ENCODE measurements at regions not wholly inside any gene's neighbourhood (a gene's known extent, or its start where the extent isn't known, plus 50 kb on each side); places are given as distances from the start of the nearest gene placed in this dataset.
"Not testable (repeated sequence)": the region's sequence is repeated elsewhere in the genome, so short reads cannot be mapped to it uniquely, and the experiment has no call there.

- TF ChIP-seq CTCF (IDR thresholded peaks at IDR 0.05; ENCODE audit: low read depth, low read length, missing input control); TAF1 (conservative IDR thresholded peaks at IDR 0.05); REST (IDR thresholded peaks at IDR 0.05); MAX (IDR thresholded peaks at IDR 0.05); FOXA2 (IDR thresholded peaks at IDR 0.05): not testable (repeated sequence)
- TF ChIP-seq, protein P1, sequence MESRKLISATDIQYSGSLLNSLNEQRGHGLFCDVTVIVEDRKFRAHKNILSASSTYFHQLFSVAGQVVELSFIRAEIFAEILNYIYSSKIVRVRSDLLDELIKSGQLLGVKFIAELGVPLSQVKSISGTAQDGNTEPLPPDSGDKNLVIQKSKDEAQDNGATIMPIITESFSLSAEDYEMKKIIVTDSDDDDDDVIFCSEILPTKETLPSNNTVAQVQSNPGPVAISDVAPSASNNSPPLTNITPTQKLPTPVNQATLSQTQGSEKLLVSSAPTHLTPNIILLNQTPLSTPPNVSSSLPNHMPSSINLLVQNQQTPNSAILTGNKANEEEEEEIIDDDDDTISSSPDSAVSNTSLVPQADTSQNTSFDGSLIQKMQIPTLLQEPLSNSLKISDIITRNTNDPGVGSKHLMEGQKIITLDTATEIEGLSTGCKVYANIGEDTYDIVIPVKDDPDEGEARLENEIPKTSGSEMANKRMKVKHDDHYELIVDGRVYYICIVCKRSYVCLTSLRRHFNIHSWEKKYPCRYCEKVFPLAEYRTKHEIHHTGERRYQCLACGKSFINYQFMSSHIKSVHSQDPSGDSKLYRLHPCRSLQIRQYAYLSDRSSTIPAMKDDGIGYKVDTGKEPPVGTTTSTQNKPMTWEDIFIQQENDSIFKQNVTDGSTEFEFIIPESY (IDR thresholded peaks at IDR 0.05), result not testable (repeated sequence)
Observed at GRCh38 chr9:41652100-41652713, 463.1 kb upstream of the ZNG1F start.
